ENCODE measurements at regions not wholly inside any gene's neighbourhood (a gene's known extent, or its start where the extent isn't known, plus 50 kb on each side); places are given as distances from the start of the nearest gene placed in this dataset.

- Mint-ChIP-seq H3K9me3 (peaks cover 12% of the 10 kb centered on the region), H3K36me3 (ENCODE audit: low read depth) (no peaks in the 10 kb centered on the region), H3K4me1 (ENCODE audit: low read depth) (no peaks in the 10 kb centered on the region), H3K27me3 (no peaks in the 10 kb centered on the region), H3K27ac (no peak overlapping the region), H3K4me3 (no peak overlapping the region)
- intact Hi-C loops (cut with micrococcal nuclease): no loop called here
Observed at GRCh38 chr5:11973469-11973868, 69.2 kb upstream of the CTNND2 start.

DNA sequence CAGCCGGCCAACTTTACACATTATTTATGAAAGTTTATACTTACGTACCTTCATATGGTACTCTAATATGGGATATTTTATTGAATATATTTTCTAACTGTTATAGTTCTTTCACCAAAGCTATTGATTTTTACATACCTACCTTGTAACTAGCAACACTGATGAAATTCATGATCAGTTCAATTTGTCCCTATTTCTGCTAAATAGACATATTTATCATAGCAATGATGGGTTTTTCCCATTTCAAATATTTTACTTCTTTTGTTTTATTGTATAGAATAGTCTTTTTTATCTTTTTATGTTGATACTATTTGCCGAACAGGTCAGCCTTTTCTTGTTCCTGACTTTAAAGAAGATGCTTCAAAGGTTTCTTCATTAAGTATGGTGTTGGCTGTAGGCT, 59.0 kb upstream of the CTNND2 start:
- no peak overlapping the region for H3K27ac Mint-ChIP-seq
- H3K9me3 Mint-ChIP-seq: no peaks in the 10 kb centered on the region
- H3K4me1 Mint-ChIP-seq (ENCODE audit: low read depth): no peaks in the 10 kb centered on the region
- H3K27me3 Mint-ChIP-seq: no peaks in the 10 kb centered on the region
- H3K4me3 Mint-ChIP-seq: no peak overlapping the region
- intact Hi-C loops (cut with micrococcal nuclease): no loop called here
- H3K36me3 Mint-ChIP-seq (ENCODE audit: low read depth): no peaks in the 10 kb centered on the region

GRCh38 chr5:11962122-11962521, 57.9 kb upstream of the CTNND2 start:
- Mint-ChIP-seq H3K27me3 (no peaks in the 10 kb centered on the region), H3K36me3 (ENCODE audit: low read depth) (no peaks in the 10 kb centered on the region), H3K4me1 (ENCODE audit: low read depth) (no peaks in the 10 kb centered on the region), H3K4me3 (no peak overlapping the region), H3K9me3 (no peaks in the 10 kb centered on the region), H3K27ac (no peak overlapping the region)
- intact Hi-C loops (cut with micrococcal nuclease): no loop called here

DNA sequence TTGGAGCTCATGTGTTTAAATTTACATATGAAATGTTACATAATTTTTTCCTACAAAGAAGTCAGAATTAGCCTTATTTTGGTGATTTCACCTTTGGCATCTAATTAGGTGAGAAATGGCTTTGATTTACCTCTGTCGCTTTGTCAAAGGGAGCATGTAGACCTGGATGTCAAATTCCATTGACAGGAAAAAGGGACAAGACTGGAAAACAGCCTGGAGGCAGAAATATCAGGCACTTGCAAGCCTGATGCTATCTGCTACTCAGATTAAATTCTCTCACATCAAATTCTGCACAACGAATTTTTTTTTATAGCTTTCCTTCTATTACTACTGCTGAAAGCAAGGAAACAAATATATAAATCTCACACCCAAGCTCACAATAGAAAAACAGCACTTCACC, 54.1 kb upstream of the CTNND2 start:
- intact Hi-C loops (cut with micrococcal nuclease): no loop called here
- Mint-ChIP-seq H3K27me3 (no peaks in the 10 kb centered on the region), H3K4me1 (ENCODE audit: low read depth) (no peaks in the 10 kb centered on the region), H3K36me3 (ENCODE audit: low read depth) (no peaks in the 10 kb centered on the region), H3K27ac (no peak overlapping the region), H3K4me3 (no peak overlapping the region), H3K9me3 (peaks cover 19% of the 10 kb centered on the region)

DNA sequence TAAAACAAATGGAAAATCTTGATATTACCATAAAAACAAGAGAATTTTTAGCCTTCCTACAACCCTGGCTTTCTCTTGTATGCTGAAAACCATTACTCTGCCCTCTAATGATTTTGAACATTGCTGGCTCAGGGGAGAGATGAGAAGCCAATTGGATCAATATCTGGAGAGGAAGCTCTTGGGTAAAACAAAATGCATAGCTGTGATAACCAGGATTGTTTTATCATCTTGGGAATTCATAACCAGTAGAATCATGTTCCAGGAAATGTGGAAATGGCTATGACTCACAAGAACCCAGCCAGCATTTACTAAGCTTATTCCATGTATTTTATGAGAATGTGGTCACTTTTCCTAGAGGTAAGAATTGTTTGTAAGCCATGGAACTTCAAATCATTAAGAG, 51.1 kb upstream of the CTNND2 start:
- H3K36me3 Mint-ChIP-seq (ENCODE audit: low read depth): no peaks in the 10 kb centered on the region
- no peaks in the 10 kb centered on the region for H3K4me1 Mint-ChIP-seq (ENCODE audit: low read depth)
- peaks cover 37% of the 10 kb centered on the region for H3K9me3 Mint-ChIP-seq
- no peaks in the 10 kb centered on the region for H3K27me3 Mint-ChIP-seq
- H3K27ac Mint-ChIP-seq: no peak overlapping the region
- intact Hi-C loops (cut with micrococcal nuclease): no loop called here
- no peak overlapping the region for H3K4me3 Mint-ChIP-seq
